Lower leg skin (tissue), 3 donors: ENCODE measurements at regions not wholly inside any gene's neighbourhood (a gene's known extent, or its start where the extent isn't known, plus 50 kb on each side); places are given as distances from the start of the nearest gene placed in this dataset.

Source experiments
- CTCF ChIP-seq, 3 donors: fragments of 450-650 bp; IDR thresholded peaks; one replicate each; pipeline ENCODE4 v1.5.1; 2016; ENCODE audit warnings: antibody characterized with exemption in 3 of 3, mild to moderate bottlenecking in 3 of 3, moderate library complexity in 2 of 3
- POLR2A ChIP-seq, 2 donors: fragments of 450-650 bp; IDR thresholded peaks; one replicate each; pipeline ENCODE4 v1.6.1; 2016 to 2017; ENCODE audit warnings: antibody characterized with exemption in 2 of 2, mild to moderate bottlenecking in 1 of 2, moderate library complexity in 1 of 2

DNA sequence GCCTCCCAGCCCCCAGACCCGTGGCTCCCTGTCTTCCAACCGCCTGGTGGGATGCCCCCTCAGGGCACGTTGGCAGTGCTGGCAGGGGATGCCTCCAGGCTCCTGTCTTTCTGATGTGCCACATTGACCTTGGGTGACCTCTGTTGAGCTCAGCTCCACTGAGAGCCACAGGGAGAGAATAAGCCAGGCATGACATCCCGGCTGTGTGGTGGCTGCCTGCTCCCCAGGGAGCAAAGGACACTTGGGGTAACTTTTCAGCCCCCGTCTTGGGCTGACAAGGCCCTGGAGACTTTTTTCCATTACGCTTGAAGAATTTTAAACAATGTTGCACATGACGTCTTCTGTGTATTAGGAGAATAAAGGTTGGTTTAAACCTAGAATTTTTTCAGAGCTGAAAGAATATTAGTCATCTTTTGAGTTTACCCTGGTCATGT, 246.0 kb downstream of the TSN start:
- no peak for TF ChIP-seq CTCF (IDR thresholded peaks at IDR 0.05)
- no peak for TF ChIP-seq POLR2A (IDR thresholded peaks at IDR 0.05)
